HEK293T (cell line): ENCODE measurements at regions not wholly inside any gene's neighbourhood (a gene's known extent, or its start where the extent isn't known, plus 50 kb on each side); places are given as distances from the start of the nearest gene placed in this dataset.
"Not testable (repeated sequence)": the region's sequence is repeated elsewhere in the genome, so short reads cannot be mapped to it uniquely, and the experiment has no call there.

Source experiments
- CTCF ChIA-PET: fragments of 350-600 bp; formaldehyde crosslinking; extraction: SDS; loops from one replicate; lab custom pipeline; 2021; ENCODE audit warnings: antibody characterized with exemption, inconsistent platforms; lab: Yijun Ruan, JAX
- POLR2A ChIA-PET: fragments of 350-600 bp; formaldehyde crosslinking; extraction: SDS; loops from one replicate; lab custom pipeline; 2020; ENCODE audit warnings: antibody characterized with exemption, inconsistent platforms; lab: Yijun Ruan, JAX
- DNase-seq: peaks from one replicate; pipeline ENCODE4 v3.0.0; 2012; ENCODE audit warnings: mixed read lengths; ENCODE audit errors: extremely low spot score
- ARNT ChIP-seq: fragments of 450-650 bp; IDR thresholded peaks from 2 replicates; pipeline ENCODE4 v1.6.1; 2017; ENCODE audit warnings: mild to moderate bottlenecking
- BHLHE40 ChIP-seq: fragments of 450-650 bp; IDR thresholded peaks from 2 replicates; pipeline ENCODE4 v1.6.1; 2016; ENCODE audit warnings: mild to moderate bottlenecking, moderate library complexity, borderline replicate concordance
- CTBP1 ChIP-seq: fragments of 450-650 bp; IDR thresholded peaks from 2 replicates; pipeline ENCODE4 v1.6.1; 2016; ENCODE audit warnings: borderline replicate concordance
- ELF4 ChIP-seq: fragments of 450-650 bp; IDR thresholded peaks from 2 replicates; pipeline ENCODE4 v1.6.1; 2017; ENCODE audit warnings: antibody characterized with exemption
- FOXA1 ChIP-seq: fragments of 450-650 bp; IDR thresholded peaks from 2 replicates; pipeline ENCODE4 v1.6.1; 2016; ENCODE audit warnings: mild to moderate bottlenecking
- FOXK2 ChIP-seq: fragments of 450-650 bp; IDR thresholded peaks from 2 replicates; pipeline ENCODE4 v1.6.1; 2016; ENCODE audit warnings: mild to moderate bottlenecking
- FOXM1 ChIP-seq: fragments of 450-650 bp; IDR thresholded peaks from 2 replicates; pipeline ENCODE4 v1.6.1; 2017; ENCODE audit warnings: mild to moderate bottlenecking, borderline replicate concordance
- HDGF ChIP-seq: fragments of 450-650 bp; IDR thresholded peaks from 2 replicates; pipeline ENCODE4 v1.6.1; 2017; ENCODE audit warnings: antibody characterized with exemption, borderline replicate concordance
- L3MBTL2 ChIP-seq: fragments of 450-650 bp; conservative IDR thresholded peaks from 2 replicates; pipeline ENCODE4 v1.6.1; 2016; ENCODE audit warnings: mild to moderate bottlenecking
- LEF1 ChIP-seq: fragments of 450-650 bp; IDR thresholded peaks from 2 replicates; pipeline ENCODE4 v1.6.1; 2017; ENCODE audit warnings: mild to moderate bottlenecking, borderline replicate concordance
- NFRKB ChIP-seq: fragments of 450-650 bp; IDR thresholded peaks from 2 replicates; pipeline ENCODE4 v1.6.1; 2016; ENCODE audit warnings: mild to moderate bottlenecking, moderate library complexity
- SP1 ChIP-seq: fragments of 450-650 bp; IDR thresholded peaks from 2 replicates; pipeline ENCODE4 v1.6.1; 2017
- SUZ12 ChIP-seq: fragments of 450-650 bp; IDR thresholded peaks from 2 replicates; pipeline ENCODE4 v1.6.1; 2016; ENCODE audit warnings: mild to moderate bottlenecking
- TARDBP ChIP-seq: fragments of 450-650 bp; IDR thresholded peaks from 2 replicates; pipeline ENCODE4 v1.6.1; 2016
- ZNF384 ChIP-seq: fragments of 450-650 bp; IDR thresholded peaks from 2 replicates; pipeline ENCODE4 v1.6.1; 2016
- TF ChIP-seq, protein P1 (sequence below): fragments of 450-650 bp; IDR thresholded peaks from 2 replicates; pipeline ENCODE4 v1.6.1; 2016

DNA sequence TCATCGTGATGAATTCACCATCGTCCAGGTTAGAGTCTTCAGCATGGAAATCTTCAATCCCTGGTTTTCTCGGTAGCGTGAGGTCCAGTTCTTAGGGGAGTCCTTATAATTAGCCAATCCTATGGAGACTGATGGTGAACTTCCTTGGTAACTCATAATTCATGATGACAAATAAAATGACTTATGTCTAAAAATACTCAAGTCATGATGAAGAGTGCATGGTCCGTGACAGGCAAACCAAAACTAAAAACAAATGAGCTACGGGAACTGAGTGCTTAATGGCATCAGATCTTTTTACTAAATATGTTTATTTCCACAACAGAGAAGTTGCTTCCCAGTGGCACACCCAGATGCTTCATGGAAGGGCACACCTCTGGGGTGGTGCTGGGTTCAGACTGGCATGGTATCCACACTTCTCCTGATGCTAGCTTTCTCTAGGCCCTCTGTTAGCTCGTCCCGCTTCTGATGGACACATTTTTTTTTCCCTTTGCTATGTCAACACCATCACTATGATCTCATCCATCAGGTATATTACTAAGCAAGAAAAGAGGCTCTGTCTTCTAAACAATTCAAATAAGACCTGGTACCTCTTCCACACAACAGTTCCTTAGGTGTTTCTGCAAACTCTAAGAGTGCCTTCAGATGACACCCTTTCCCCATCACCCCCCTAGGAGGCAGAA is 92.8 kb upstream of the NEDD4L start:
- CTCF ChIA-PET: interaction anchor here (0.5 to 1.1 kb wide), 3 partner anchors 8 to 129 kb away, joined by 3 to 4 read pairs (median 3); no protein-coding TSS in a partner anchor
- TF ChIP-seq BHLHE40 (no peak), ELF4 (no peak), SP1 (no peak), FOXK2 (no peak)
- no peak for DNase-seq

DNA sequence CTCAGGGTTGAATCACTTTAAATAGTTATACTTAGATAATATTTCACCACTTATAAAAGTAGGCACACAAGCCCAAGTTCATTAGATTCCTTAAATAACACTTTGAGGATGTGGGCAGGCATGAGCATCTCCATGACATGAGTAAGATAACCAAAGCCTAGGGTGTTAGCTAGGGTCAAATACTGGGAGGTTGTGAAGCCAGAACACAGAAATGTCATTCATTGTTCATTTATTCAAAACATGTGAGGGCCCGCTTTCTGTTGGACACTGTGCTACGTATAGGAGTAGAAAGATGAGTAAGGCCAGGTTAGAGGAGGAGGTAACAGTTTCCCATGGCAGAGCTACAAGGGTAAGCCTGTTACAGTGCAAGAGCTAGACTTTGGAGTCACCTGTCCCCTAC is 93.5 kb upstream of the NEDD4L start:
- POLR2A ChIA-PET: no interaction called here
- TF ChIP-seq CTBP1: no peak
- TF ChIP-seq ZNF384: no peak
- DNase-seq: no peak
- CTCF ChIA-PET: interaction anchor here (1.1 kb wide), 1 partner anchor 9 kb away, joined by 3 read pairs; no protein-coding TSS in a partner anchor

More for the DNA sequence above, 92.8 kb upstream of the NEDD4L start:
- POLR2A ChIA-PET: no interaction called here

DNA sequence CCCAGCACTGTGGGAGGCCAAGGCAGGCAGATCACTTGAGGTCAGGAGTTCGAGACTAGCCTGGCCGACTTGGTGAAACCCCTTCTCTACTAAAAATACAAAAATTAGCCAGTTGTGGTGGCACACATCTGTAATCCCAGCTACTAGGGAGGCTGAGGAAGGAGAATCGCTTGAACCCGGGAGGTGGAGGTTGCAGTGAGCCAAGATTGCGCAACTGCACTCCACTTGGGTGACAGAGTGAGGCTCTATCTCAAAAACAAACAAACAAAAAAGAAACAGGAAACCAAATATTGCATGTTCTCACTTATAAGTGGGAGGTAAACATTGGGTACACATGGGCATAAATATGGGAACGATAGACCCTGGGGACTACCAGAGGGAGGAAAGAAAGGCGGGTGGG is 94.7 kb upstream of the NEDD4L start:
- DNase-seq, POLR2A ChIA-PET: not testable (repeated sequence)
- CTCF ChIA-PET: interaction anchor here (1.5 kb wide), 1 partner anchor 9 kb away, joined by 4 read pairs; no protein-coding TSS in a partner anchor

DNA sequence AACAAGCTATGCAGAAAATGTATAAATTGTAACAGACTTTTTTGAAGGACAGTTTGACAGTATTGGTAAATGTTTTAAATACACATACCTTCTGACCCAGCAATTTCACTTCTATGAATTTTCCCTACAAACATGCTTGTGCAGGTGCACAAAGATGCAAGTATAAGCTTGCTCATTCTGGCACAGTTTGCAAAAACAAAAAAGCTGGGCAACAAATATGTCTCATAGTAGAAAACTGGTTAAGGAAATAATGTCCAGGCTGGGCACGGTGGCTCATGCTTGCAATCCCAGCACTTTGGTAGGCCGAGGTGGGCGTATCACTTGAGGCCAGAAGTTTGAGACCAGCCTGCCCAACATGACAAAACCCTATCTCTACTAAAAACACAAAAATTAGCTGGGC is 96.9 kb upstream of the NEDD4L start:
- CTCF ChIA-PET: interaction anchor here (0.7 kb wide), 1 partner anchor 12 kb away, joined by 3 read pairs; no protein-coding TSS in a partner anchor
- no peak for DNase-seq
- TF ChIP-seq LEF1: no peak
- no peak for TF ChIP-seq ARNT
- TF ChIP-seq, protein P1, sequence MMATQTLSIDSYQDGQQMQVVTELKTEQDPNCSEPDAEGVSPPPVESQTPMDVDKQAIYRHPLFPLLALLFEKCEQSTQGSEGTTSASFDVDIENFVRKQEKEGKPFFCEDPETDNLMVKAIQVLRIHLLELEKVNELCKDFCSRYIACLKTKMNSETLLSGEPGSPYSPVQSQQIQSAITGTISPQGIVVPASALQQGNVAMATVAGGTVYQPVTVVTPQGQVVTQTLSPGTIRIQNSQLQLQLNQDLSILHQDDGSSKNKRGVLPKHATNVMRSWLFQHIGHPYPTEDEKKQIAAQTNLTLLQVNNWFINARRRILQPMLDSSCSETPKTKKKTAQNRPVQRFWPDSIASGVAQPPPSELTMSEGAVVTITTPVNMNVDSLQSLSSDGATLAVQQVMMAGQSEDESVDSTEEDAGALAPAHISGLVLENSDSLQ: no peak
- no peak for TF ChIP-seq NFRKB
- TF ChIP-seq L3MBTL2: no peak
- no peak for TF ChIP-seq ZNF384
- no peak for TF ChIP-seq SUZ12
- no peak for TF ChIP-seq SP1
- TF ChIP-seq TARDBP: no peak
- no peak for TF ChIP-seq BHLHE40
- no peak for TF ChIP-seq ELF4
- TF ChIP-seq CTBP1: no peak
- no peak for TF ChIP-seq HDGF
- POLR2A ChIA-PET: no interaction called here

DNA sequence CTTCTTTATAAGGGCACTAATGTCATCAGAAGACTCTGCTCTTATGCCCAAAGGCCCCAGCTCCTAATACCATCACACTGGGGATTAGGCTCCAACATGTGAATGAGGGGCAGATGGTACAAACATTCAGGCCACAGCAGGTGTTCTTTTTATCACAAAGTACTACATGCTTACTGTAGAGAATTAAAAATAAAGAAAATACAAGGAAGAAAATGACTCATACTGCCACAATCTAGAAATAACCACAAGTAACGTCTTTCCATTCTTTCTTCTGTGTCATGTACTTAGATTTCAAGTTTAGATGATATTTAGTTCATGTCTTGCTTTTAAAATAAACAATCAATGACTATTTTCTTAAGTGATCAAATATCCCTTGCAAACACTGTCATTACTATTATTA is 100.3 kb upstream of the NEDD4L start:
- no peak for DNase-seq
- POLR2A ChIA-PET: no interaction called here
- CTCF ChIA-PET: no interaction called here

DNA sequence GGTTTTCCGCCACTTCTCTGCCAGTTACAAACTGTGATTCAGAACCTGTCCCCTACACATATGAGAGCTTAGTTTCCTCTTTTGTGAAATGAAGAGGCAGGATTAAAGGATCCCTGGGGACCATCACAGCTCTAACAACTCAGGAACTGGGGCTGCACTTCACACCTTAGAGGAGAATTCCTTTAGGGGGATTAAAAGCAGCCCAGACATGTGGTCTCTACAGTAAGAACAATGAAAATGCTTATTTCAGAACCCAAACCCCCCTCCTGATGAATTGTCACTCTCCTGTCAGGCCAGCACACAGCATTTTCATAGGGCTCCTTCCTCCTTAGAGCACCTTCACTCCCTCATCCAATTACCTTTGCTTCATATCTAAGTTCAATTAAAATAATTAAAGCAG is 101.5 kb upstream of the NEDD4L start:
- ChIA-PET CTCF (no interaction called here), POLR2A (no interaction called here)
- DNase-seq: no peak
- TF ChIP-seq HDGF: no peak
- no peak for TF ChIP-seq LEF1
- no peak for TF ChIP-seq SP1
- no peak for TF ChIP-seq FOXM1
- no peak for TF ChIP-seq CTBP1
- no peak for TF ChIP-seq FOXA1
- no peak for TF ChIP-seq NFRKB
- TF ChIP-seq, protein P1: no peak
- TF ChIP-seq ARNT: no peak
- TF ChIP-seq ELF4: no peak
- no peak for TF ChIP-seq TARDBP
- TF ChIP-seq ZNF384: no peak

More for the DNA sequence above, 100.3 kb upstream of the NEDD4L start:
- TF ChIP-seq, protein P1: no peak
- no peak for TF ChIP-seq SUZ12
- TF ChIP-seq ZNF384: no peak
- no peak for TF ChIP-seq HDGF
- TF ChIP-seq ARNT: no peak
- TF ChIP-seq NFRKB: no peak
- no peak for TF ChIP-seq SP1

DNA sequence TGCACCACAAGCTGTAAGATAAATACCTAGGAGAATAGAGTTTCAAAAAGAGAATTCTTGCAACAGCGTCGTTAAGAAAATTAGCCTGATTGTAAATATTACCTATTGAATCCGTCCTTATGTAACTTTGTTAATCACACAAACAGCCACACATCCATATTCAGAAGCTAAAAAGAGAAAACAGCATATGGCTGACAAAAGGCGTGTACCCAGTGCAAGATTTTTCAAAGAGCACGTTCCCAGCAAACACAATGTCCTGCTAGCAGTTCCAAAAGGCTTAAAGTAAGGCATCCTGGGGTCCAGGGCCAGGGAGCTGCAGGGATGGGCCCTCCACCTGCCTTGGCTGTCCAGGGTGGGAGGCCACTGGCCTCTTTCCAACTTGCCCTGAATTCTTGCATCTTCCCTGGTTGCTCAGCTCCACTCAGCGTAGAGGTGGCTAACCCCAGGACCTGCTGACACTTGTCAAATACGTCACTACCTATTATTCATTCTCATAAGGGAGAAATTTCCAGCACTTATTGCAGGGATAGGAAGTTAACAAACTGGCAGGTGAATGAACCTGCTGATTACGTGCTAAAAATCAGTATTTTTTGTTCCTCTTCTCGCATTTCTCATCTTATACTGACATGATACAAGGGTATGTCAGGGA is 102.1 kb upstream of the NEDD4L start:
- no peak for TF ChIP-seq ZNF384
- TF ChIP-seq ELF4: no peak
- TF ChIP-seq FOXK2: no peak
- no peak for TF ChIP-seq HDGF
- no peak for TF ChIP-seq SUZ12
- no peak for TF ChIP-seq FOXA1
- no peak for TF ChIP-seq L3MBTL2
- TF ChIP-seq BHLHE40: no peak
- TF ChIP-seq ARNT: no peak
- no peak for TF ChIP-seq NFRKB
- TF ChIP-seq, protein P1: no peak
- no peak for TF ChIP-seq TARDBP
- no peak for TF ChIP-seq LEF1
- TF ChIP-seq SP1: no peak
- POLR2A ChIA-PET: no interaction called here
- CTCF ChIA-PET: no interaction called here
- DNase-seq: no peak
